DND-41 (cell line): ENCODE measurements at regions not wholly inside any gene's neighbourhood (a gene's known extent, or its start where the extent isn't known, plus 50 kb on each side); places are given as distances from the start of the nearest gene placed in this dataset.

ENCODE experiments used
- EZH2 ChIP-seq: IDR thresholded peaks from 3 replicates; pipeline ENCODE4 v1.6.1; 2012; ENCODE audit warnings: borderline replicate concordance, low read depth, mild to moderate bottlenecking, moderate library complexity, low read length, inconsistent platforms; ENCODE audit not compliant: severe bottlenecking
- TF ChIP-seq, protein P1 (sequence below): IDR thresholded peaks from 2 replicates; pipeline ENCODE4 v1.5.1; 2012; ENCODE audit warnings: borderline replicate concordance, low read length, moderate library complexity, mild to moderate bottlenecking; ENCODE audit not compliant: poor library complexity, severe bottlenecking; ENCODE audit errors: extremely low read depth

DNA sequence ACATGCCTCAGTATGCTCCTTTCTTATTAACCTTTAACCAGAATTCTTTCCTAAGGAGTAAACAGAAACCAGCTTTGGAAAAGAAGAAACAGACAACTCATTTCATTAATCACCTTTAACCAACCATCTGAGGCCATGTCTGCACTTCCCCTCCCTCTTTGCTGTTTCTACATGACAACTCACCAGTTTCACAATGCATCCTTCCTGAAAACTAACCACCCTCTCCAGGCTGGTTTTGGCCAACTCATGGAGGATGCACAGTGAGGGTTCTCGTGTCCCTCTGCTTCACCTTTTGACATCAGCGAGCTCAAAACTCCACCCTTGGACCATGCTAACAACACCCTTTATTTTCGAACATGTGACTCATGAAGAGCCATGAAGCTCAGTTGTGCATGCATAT, 244.1 kb downstream of the ELAVL2 start:
- TF ChIP-seq, protein P1, sequence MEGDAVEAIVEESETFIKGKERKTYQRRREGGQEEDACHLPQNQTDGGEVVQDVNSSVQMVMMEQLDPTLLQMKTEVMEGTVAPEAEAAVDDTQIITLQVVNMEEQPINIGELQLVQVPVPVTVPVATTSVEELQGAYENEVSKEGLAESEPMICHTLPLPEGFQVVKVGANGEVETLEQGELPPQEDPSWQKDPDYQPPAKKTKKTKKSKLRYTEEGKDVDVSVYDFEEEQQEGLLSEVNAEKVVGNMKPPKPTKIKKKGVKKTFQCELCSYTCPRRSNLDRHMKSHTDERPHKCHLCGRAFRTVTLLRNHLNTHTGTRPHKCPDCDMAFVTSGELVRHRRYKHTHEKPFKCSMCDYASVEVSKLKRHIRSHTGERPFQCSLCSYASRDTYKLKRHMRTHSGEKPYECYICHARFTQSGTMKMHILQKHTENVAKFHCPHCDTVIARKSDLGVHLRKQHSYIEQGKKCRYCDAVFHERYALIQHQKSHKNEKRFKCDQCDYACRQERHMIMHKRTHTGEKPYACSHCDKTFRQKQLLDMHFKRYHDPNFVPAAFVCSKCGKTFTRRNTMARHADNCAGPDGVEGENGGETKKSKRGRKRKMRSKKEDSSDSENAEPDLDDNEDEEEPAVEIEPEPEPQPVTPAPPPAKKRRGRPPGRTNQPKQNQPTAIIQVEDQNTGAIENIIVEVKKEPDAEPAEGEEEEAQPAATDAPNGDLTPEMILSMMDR: no peak
- TF ChIP-seq EZH2: no peak
